ENCODE measurements at regions not wholly inside any gene's neighbourhood (a gene's known extent, or its start where the extent isn't known, plus 50 kb on each side); places are given as distances from the start of the nearest gene placed in this dataset.
"Not testable (repeated sequence)": the region's sequence is repeated elsewhere in the genome, so short reads cannot be mapped to it uniquely, and the experiment has no call there.

DNA sequence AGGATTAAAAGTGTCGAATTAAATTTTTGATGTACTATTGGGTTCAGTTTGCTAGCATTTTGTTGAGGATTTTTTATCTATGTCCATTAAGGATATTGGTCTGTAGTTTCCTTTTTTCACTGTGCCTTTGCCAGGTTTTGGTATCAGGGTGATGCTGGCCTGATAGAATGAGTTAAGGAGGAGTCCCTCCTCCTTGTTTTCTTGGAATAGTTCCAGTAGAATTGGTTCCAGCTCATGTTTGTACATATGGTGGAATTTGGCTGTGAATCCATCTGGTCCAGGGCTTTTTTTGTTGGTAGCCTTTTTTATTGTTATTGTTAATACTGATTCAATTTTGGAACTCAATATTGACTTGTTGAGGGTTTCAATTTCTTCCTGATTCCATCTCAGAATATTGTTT, 141.8 kb downstream of the SIM1 start:
- no peak for DNase-seq

GRCh38 chr6:100320686-100321085, 144.0 kb downstream of the SIM1 start:
- DNase-seq: no peak

- DNase-seq: no peak
Observed at GRCh38 chr6:100317031-100317430, 147.7 kb downstream of the SIM1 start.

DNA sequence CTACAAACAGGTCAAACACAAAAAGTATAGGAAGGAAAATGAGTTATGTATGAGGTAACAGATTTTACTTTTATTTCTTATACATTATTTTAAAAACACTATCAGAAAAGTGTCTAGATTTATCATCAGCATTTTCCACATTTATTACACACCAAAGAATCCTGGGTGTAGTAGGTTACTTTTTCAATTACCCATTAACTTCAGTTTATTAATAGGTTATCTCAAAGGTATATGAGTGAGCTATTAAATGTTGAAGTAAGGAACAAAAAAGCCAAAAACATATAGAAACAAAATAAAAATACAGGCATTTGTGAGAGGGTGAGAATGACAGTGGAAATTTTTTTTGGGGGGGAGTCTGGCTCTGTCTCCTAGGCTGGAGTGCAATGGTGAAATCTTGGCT, 150.5 kb downstream of the SIM1 start:
- DNase-seq: no peak

GRCh38 chr6:100311707-100312251, 152.9 kb downstream of the SIM1 start:
- no peak for DNase-seq

DNA sequence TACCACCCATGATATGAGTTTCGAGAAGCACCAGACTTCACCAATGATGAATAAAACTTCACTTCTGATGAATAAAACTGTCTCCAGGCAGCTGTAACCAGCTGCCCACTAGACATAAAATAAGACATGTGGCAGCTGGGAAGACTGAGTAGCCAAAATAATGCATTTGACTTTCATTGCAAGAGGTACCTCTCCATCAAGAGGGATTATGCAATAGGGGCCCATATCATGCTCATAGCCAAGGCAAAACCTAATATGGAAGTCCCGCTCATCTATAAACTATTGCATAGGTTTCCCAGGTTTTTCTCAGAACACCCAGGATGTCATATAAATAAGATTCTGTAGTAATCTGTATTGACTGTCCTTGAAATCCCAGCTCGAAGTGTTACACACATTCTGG, 155.5 kb downstream of the SIM1 start:
- no peak for DNase-seq

DNA sequence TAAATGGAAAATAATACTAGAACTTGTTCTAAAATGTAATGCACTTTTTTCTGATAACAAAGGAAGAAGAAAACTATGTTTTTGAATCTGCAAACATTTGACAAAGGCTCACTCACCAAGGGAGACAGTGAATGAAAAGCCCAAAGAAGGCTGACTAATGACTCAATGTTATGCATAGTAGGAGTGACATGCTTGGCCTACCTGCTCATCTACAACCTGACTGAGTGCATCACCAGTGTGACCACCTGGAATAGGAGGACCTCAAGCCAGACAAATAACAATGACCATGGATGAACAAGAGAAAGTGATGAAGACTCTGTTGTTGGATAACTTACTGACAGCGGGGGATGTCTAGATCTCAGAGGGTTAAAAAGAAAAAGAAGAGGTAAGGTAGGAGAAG, 157.2 kb downstream of the SIM1 start:
- no peak for DNase-seq

- peak in 1 of 3 donors; percentile 7 for DNase-seq
Observed at GRCh38 chr6:100305209-100305869, 159.4 kb downstream of the SIM1 start.

DNA sequence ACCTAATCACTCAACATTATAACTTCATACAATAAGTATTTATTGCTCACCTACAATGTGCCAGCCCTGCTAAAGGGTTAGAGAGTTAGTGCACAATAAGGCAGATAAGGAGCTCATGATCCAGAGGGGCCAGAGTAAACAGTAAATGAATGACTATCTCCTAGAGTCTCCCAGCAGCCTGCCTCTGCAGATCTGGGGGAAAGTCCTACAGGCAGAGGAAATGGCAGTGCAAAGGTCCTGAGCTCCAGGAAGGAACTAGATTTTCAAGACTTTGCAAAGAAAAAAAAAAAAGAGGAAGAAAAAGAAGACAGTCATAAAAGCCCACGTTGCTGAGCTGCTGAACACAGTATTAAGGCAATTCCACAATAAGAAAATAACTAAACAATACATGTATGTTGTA, 160.1 kb downstream of the SIM1 start:
- no peak for DNase-seq

DNA sequence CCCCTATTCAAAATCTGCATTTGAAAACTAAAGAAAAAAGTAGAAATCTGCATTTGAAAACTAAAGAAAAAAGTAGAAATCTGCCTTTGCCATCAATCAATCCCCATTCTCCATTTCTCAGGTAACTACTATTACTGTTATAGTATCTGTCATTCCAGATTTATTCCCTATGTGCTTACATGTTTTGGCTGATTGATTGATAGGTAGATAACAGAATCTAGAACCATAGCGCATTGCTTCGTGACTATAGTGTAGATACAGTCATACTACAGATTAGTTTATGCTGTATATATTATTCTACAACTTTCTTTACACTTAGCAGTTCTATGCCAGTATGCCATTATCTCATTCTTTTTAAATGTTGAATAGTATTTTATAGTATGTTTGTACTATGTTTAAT, 163.0 kb downstream of the SIM1 start:
- DNase-seq: no peak

GRCh38 chr6:100300221-100300736, 164.4 kb downstream of the SIM1 start:
- DNase-seq: peak in 1 of 3 donors; percentile 94

- peak in 1 of 3 donors; percentile 62 for DNase-seq
Observed at GRCh38 chr6:100296810-100297544, 167.7 kb downstream of the SIM1 start.

DNA sequence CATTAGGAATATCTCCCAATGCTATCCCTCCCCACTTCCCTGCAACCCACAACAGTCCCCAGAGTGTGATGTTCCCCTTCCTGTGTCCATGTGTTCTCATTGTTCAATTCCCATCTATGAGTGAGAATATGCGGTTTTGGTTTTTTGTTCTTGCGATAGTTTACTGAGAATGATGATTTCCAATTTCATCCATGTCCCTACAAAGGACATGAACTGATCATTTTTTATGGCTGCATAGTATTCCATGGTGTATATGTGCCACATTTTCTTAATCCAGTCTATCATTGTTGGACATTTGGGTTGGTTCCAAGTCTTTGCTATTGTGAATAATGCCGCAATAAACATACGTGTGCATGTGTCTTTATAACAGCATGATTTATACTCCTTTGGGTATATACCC, 169.5 kb downstream of the SIM1 start:
- DNase-seq: not testable (repeated sequence)

GRCh38 chr6:100289285-100289684, 175.4 kb downstream of the SIM1 start:
- no peak for DNase-seq

GRCh38 chr6:100288311-100288710, 176.4 kb downstream of the SIM1 start:
- no peak for DNase-seq

- peak in 1 of 3 donors; percentile 66 for DNase-seq
Observed at GRCh38 chr6:100283285-100283684, 181.4 kb downstream of the SIM1 start.

- DNase-seq: peak; percentile 16 to 63 (median 37)
Observed at GRCh38 chr6:100281471-100281901, 183.2 kb downstream of the SIM1 start.

DNA sequence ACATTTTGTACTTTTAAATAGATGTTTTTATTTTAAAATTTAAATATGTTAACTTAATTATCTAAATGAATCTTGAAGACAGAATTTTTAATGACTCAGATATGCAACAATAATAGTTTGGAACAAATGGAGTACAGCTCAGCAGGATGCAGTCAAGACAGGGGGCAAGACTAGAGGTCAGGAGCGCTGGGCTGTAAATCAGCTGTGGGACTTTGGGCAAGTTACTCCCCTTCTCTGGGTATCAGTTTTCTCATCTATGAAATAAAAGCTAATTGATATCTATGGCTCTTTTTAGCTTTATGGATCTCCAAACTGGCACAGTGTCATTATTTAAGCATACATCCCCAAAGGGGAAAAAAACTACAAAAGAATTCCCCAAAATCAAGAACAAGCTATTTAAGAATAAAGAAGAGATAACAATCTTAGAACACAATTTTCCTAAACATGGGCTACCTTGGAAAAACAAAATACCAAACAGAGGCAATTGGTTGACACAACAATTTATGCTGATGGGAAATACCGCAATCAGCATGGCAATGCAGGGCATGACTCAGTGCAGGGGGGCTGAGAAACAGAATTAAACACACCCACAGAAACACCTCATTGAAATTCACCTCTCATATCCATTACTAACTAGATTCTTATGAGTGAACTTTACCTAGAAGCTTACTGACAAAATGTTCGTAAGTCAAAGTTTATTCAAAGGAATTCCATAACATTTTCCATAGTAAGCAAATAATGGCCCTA, 188.2 kb downstream of the SIM1 start:
- no peak for DNase-seq

GRCh38 chr6:100274147-100274546, 190.6 kb downstream of the SIM1 start:
- DNase-seq: no peak

GRCh38 chr6:100271625-100272024, 193.1 kb downstream of the SIM1 start:
- DNase-seq: no peak

DNA sequence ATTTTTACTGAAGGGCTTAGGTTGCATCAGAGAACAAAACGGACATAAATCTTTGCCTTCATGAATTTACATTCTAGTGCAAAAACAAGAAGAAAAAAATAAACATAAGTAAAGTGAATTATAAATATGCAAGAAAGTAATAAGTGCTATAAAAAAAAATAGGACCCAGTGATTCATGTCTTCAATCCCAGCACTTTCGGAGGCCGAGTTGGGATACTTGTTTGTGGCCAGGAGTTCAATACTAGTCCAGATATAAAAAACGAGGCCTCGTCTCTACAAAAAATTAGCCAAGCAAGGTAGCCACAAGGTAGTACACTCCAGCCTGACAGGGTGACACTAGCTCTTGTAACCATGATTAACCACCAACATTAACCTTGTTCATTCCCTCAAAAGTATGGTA, 193.5 kb downstream of the SIM1 start:
- DNase-seq: no peak

DNA sequence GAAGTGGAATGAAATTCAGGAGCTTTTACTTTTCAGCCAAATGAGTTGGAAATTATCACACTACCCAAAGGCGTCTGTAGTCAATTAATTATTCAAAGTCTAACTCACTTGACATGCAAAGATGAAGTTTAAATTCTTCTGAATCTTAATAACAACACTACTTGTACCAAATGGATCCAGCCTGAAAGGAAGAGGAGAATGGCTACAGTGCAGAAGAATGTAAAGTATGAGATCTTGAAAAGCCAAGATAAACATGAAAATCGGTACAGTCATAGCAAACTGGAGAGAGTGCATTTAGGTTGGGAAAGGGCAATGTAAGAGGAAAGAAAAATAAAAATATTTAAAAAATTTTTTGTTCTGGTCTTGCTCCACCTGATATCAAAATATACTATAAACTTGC, 195.5 kb downstream of the SIM1 start:
- peak in 1 of 3 donors; percentile 68 for DNase-seq
